PC-3 (cell line): ENCODE measurements at regions not wholly inside any gene's neighbourhood (a gene's known extent, or its start where the extent isn't known, plus 50 kb on each side); places are given as distances from the start of the nearest gene placed in this dataset.

ENCODE experiments used
- ATAC-seq: fragments of 200-7000 bp; cut with Tn5 transposase; 2 replicates; pipeline ENCODE4 v1.9.1; 2020; ENCODE audit warnings: mild to moderate bottlenecking, moderate library complexity
- BruUV-seq: library from RNA; stranded (reverse); fragments of 400-500 nt; replicated peaks from 2 replicates; lab custom pipeline; 2021; lab: Mats Ljungman, UMichigan
- CTCF ChIA-PET: fragments of 300-600 bp; sonication (Branson Sonifier 250); formaldehyde crosslinking; loops from one replicate; lab custom pipeline; 2022; ENCODE audit warnings: antibody characterized with exemption; lab: Charles Lee
- POLR2A ChIA-PET: fragments of 300-600 bp; sonication (Branson Sonifier 250); formaldehyde crosslinking; loops from one replicate; lab custom pipeline; 2022; ENCODE audit warnings: antibody characterized with exemption; ENCODE audit not compliant: unreplicated experiment; lab: Charles Lee
- DNase-seq: peaks from one replicate; pipeline ENCODE4 v3.0.0-alpha.2; 2015
- H2AFZ ChIP-seq: fragments of 300-600 bp; sonication (generic); 2 replicates; pipeline ENCODE4 v1.6.0; 2016; ENCODE audit warnings: antibody characterized with exemption, low read length
- H3F3A ChIP-seq: fragments of 300-600 bp; sonication (generic); one replicate; pipeline ENCODE4 v1.6.0; 2017; ENCODE audit warnings: antibody characterized with exemption, low read length, control low read depth, mild to moderate bottlenecking; ENCODE audit not compliant: unreplicated experiment
- H3K27ac ChIP-seq: fragments of 300-600 bp; sonication (generic); 2 replicates; pipeline ENCODE4 v1.5.1; 2016; ENCODE audit warnings: mild to moderate bottlenecking, low read length
- H3K27me3 ChIP-seq: fragments of 300-600 bp; sonication (generic); 2 replicates; pipeline ENCODE4 v1.6.1; 2016; ENCODE audit warnings: low read length, mixed read lengths
- H3K36me3 ChIP-seq: fragments of 300-600 bp; sonication (generic); 2 replicates; pipeline ENCODE4 v1.6.1; 2016; ENCODE audit warnings: low read depth, mixed run types, low read length, mixed read lengths
- H3K4me1 ChIP-seq: fragments of 300-600 bp; sonication (generic); 2 replicates; pipeline ENCODE4 v1.5.1; 2016; ENCODE audit warnings: low read length; ENCODE audit not compliant: insufficient read depth
- H3K4me2 ChIP-seq: fragments of 300-600 bp; sonication (generic); 2 replicates; pipeline ENCODE4 v1.6.0; 2016; ENCODE audit warnings: low read length
- H3K4me3 ChIP-seq: fragments of 300-600 bp; sonication (generic); 2 replicates; pipeline ENCODE4 v1.5.1; 2016; ENCODE audit warnings: mild to moderate bottlenecking, low read length, mixed read lengths
- H3K79me2 ChIP-seq: fragments of 300-600 bp; sonication (generic); 2 replicates; pipeline ENCODE4 v1.6.1; 2017; ENCODE audit warnings: low read length, mixed read lengths
- H3K9ac ChIP-seq: fragments of 300-600 bp; sonication (generic); 2 replicates; pipeline ENCODE4 v1.6.0; 2016; ENCODE audit warnings: mild to moderate bottlenecking, low read length
- H3K9me2 ChIP-seq: fragments of 300-600 bp; sonication (generic); replicated peaks from 2 replicates; pipeline ENCODE4 v1.6.1; 2016; ENCODE audit warnings: mixed run types, low read length, mixed read lengths
- H3K9me3 ChIP-seq: fragments of 300-600 bp; sonication (generic); 2 replicates; pipeline ENCODE4 v1.6.1; 2016; ENCODE audit warnings: low read length, mixed read lengths
- H4K20me1 ChIP-seq: fragments of 300-600 bp; sonication (generic); 2 replicates; pipeline ENCODE4 v1.6.1; 2016; ENCODE audit warnings: low read length, mixed read lengths
- EZH2 ChIP-seq: fragments of 300-600 bp; sonication (generic); IDR thresholded peaks from one replicate; pipeline ENCODE4 v1.6.1; 2017; ENCODE audit warnings: antibody characterized with exemption, mild to moderate bottlenecking, low read length; ENCODE audit not compliant: unreplicated experiment
- EZH2phosphoT487 ChIP-seq: fragments of 300-600 bp; sonication (generic); IDR thresholded peaks from 2 replicates; pipeline ENCODE4 v1.6.1; 2018; ENCODE audit warnings: mild to moderate bottlenecking, antibody characterized with exemption, low read length, borderline replicate concordance
- intact Hi-C: fragments of 100-400 bp; cut with micrococcal nuclease; formaldehyde crosslinking; loops from 2 replicates; pipeline ENCODE4 v1.9.0; 2023
- TF ChIP-seq, protein P1 (sequence below): fragments of 300-600 bp; sonication (generic); conservative IDR thresholded peaks from 2 replicates; pipeline ENCODE4 v1.5.1; 2017; ENCODE audit warnings: antibody characterized with exemption, low read depth, mild to moderate bottlenecking, low read length

DNA sequence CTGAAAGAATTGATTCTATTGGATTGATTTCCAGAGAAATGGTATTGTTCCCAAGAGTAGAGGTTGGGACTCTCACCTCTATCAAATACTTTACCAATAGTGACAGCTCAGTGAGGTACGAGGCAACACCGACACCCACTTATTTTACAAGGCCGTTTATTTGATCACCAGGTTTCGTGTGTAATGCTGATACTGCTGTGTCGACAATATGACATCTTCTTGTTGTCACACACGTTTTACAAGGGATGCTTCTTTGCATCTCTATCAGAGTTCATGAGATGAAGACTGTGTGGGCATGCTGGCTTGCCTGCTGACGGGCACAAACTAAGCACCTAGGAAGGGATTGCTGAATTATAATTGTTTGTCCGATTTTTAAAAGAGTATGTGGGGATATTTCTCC, 217.8 kb upstream of the EGLN3 start:
- Histone ChIP-seq H3K4me1 (peaks cover 15% of the 10 kb centered on the region), H3K9me3 (no peaks in the 10 kb centered on the region), H3K27ac (no peak overlapping the region), H3F3A (no peaks in the 10 kb centered on the region), H4K20me1 (no peaks in the 10 kb centered on the region), H2AFZ (no peak overlapping the region), H3K27me3 (0 out of 2 replicates have a peak, but pooled peaks cover 11% of the 10 kb centered on the region), H3K9ac (no peak overlapping the region), H3K4me2 (no peak overlapping the region), H3K4me3 (no peak overlapping the region), H3K79me2 (no peaks in the 10 kb centered on the region), H3K9me2 (no peaks in the 10 kb centered on the region), H3K36me3 (no peaks in the 10 kb centered on the region)
- POLR2A ChIA-PET, result no interaction called here
- CTCF ChIA-PET, result no interaction called here
- TF ChIP-seq, protein P1, sequence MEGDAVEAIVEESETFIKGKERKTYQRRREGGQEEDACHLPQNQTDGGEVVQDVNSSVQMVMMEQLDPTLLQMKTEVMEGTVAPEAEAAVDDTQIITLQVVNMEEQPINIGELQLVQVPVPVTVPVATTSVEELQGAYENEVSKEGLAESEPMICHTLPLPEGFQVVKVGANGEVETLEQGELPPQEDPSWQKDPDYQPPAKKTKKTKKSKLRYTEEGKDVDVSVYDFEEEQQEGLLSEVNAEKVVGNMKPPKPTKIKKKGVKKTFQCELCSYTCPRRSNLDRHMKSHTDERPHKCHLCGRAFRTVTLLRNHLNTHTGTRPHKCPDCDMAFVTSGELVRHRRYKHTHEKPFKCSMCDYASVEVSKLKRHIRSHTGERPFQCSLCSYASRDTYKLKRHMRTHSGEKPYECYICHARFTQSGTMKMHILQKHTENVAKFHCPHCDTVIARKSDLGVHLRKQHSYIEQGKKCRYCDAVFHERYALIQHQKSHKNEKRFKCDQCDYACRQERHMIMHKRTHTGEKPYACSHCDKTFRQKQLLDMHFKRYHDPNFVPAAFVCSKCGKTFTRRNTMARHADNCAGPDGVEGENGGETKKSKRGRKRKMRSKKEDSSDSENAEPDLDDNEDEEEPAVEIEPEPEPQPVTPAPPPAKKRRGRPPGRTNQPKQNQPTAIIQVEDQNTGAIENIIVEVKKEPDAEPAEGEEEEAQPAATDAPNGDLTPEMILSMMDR, result no peak
- TF ChIP-seq EZH2 (no peak), EZH2phosphoT487 (no peak)
- BruUV-seq, result no TSS peak
- DNase-seq (no peak), ATAC-seq (no peak)
- intact Hi-C loops, result no loop called here

DNA sequence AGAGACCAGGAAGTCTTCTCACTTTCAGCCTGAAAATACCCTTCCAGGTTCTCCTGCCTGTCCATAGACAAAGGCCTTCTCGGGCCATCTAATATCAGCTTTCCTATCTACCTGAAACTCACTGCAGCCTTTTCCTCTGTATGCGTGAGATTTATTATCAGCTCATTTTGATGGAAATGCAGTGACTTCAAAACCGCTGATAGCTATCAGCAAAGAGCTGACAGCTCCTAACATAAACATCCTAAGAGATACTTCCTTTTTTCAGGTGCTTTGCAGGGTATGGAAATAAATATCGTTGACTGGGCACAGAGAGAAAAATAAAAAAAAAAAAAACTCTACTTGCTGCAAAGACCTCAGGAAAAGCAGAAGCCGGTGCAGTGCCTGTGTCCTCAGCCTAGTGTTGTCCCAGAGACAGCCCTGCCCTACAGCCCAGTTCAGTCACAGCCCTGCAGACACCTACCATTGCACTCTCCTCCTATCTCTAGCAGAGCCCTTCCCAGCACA, 215.0 kb upstream of the EGLN3 start:
- Histone ChIP-seq H3K4me3 (no peak overlapping the region), H4K20me1 (no peaks in the 10 kb centered on the region), H2AFZ (no peak overlapping the region), H3K9me2 (no peaks in the 10 kb centered on the region), H3K27me3 (0 out of 2 replicates have a peak, but pooled peaks cover 11% of the 10 kb centered on the region), H3K79me2 (no peaks in the 10 kb centered on the region), H3K4me2 (no peak overlapping the region), H3K36me3 (no peaks in the 10 kb centered on the region), H3K27ac (no peak overlapping the region), H3F3A (no peaks in the 10 kb centered on the region), H3K4me1 (peaks cover 7% of the 10 kb centered on the region), H3K9me3 (no peaks in the 10 kb centered on the region), H3K9ac (no peak overlapping the region)
- BruUV-seq, result no TSS peak
- intact Hi-C loops, result no loop called here
- TF ChIP-seq EZH2 (no peak), EZH2phosphoT487 (no peak)
- TF ChIP-seq, protein P1, result no peak
- DNase-seq, result no peak
- ChIA-PET CTCF (no interaction called here), POLR2A (no interaction called here)
- ATAC-seq, result no peak

DNA sequence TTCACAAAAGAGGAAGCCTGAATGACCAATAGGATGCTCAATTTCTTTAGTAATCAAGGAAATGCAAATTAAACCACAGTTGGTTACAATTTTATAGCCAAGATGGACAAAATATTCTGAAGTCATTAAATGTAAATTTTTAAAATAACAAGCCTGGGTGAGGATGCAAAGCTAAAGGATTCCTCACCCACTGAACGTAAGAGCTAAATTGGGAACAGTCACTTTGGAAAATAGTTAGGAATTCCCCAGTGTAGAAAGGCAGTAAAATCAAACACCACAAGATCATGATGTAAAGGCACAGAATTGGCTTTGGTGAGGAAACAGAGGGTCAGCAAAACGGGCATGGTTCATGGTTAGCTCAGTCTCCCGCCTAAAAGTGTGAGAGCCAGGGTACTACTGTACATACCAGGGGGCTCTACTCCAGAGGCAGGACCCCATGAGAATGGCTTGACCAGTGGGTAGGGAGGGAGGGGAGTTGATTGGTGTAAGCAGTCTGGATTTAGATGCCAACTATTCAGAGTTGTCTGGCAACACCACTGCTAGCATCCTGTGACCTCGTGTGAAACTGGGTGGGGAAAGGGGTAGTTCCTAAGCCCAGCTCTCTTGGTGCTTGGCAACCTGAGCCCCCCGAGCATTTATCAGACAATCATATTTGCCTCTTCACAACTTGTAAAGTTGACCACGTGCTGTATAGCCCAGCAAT, 213.4 kb upstream of the EGLN3 start:
- ATAC-seq, result no peak
- Histone ChIP-seq H3K79me2 (no peaks in the 10 kb centered on the region), H3F3A (no peaks in the 10 kb centered on the region), H3K9me2 (no peaks in the 10 kb centered on the region), H3K4me1 (peaks cover 7% of the 10 kb centered on the region), H3K27ac (no peak overlapping the region), H4K20me1 (no peaks in the 10 kb centered on the region), H3K4me2 (no peak overlapping the region), H3K27me3 (0 out of 2 replicates have a peak, but pooled peaks cover 11% of the 10 kb centered on the region), H3K36me3 (no peaks in the 10 kb centered on the region), H2AFZ (no peak overlapping the region), H3K9me3 (no peaks in the 10 kb centered on the region), H3K9ac (no peak overlapping the region), H3K4me3 (no peak overlapping the region)
- BruUV-seq, result no TSS peak
- TF ChIP-seq, protein P1, result no peak
- TF ChIP-seq EZH2phosphoT487 (no peak), EZH2 (no peak)
- ChIA-PET POLR2A (no interaction called here), CTCF (no interaction called here)
- intact Hi-C loops, result no loop called here
- no peak for DNase-seq
